ENCODE measurements at regions not wholly inside any gene's neighbourhood (a gene's known extent, or its start where the extent isn't known, plus 50 kb on each side); places are given as distances from the start of the nearest gene placed in this dataset.
"Not testable (repeated sequence)": the region's sequence is repeated elsewhere in the genome, so short reads cannot be mapped to it uniquely, and the experiment has no call there.

DNA sequence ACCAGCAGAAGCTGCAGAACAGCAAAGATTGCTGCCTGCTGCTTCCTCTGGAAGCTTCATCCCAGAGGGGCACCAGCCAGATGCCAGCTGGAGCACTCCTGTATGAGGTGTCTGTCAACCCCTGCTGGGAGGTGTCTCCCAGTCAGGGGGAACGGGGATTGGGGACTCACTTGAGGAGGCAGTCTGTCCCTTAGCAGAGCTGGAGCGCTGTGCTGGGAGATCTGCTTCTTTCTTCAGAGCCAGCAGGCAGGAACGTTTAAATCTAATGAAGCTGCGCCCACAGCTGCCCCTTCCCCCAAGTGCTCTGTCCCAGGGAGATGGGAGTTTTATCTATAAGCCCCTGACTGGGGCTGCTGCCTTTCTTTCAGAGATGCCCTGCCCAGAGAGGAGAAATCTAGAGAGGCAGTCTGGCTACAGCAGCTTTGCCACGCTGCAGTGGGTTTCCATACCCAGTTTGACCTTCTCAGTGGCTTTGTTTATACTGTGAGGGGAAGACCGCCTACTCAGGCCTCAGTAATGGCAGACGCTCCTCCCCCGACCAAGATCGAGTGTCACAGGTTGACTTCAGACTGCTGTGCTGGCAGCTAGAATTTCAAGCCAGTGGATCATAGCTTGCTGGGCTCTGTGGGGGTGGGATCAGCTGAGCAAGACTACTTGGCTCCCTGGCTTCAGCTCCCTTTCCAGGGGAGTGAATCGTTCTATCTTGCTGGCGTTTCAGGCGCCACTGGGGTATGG, 1105.7 kb downstream of the STPG2 start:
- DNase-seq; H3K4me1 Mint-ChIP-seq; H3K9me3 Mint-ChIP-seq; H3K27ac Mint-ChIP-seq; H3K27me3 ChIP-seq (ENCODE audit: control insufficient read depth in 2 of 2, insufficient read depth in 2 of 2, low read length in 2 of 2); H3K4me1 ChIP-seq (ENCODE audit: control insufficient read depth in 2 of 2, insufficient read depth in 2 of 2, low read length in 2 of 2); H3K36me3 Mint-ChIP-seq; ATAC-seq; POLR2A ChIA-PET; H3K36me3 ChIP-seq (ENCODE audit: control insufficient read depth in 2 of 3, insufficient read depth in 3 of 3, low read length in 3 of 3); H3K27ac ChIP-seq (ENCODE audit: low read depth, low read length); H3K27me3 Mint-ChIP-seq; H3K4me3 Mint-ChIP-seq; H3K9me3 ChIP-seq (ENCODE audit: control insufficient read depth in 2 of 3, low read length in 3 of 3); H3K4me3 ChIP-seq (ENCODE audit: low read length); intact Hi-C loops (cut with micrococcal nuclease); CTCF ChIA-PET: not testable (repeated sequence)

DNA sequence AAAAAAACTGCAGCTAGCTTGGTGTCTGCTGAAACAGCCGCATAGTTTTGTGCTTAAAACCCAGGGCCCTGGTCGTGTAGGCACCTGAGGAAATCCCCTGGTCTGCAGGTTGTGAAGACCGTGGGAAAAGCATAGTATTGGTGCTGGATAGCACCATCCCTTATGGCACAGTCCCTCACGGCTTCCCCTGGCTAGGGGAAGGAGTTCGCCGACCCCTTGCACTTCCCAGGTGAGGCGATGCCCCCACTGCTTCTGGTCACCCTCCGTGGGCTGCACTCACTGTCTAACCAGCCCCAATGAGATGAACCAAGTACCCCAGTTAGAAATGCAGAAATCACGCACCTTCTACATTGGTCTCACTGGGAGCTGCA, 1105.1 kb downstream of the STPG2 start:
- no peak for ATAC-seq
- DNase-seq, result no peak
- H3K4me3 ChIP-seq (ENCODE audit: low read length), result no peak overlapping the region
- H3K36me3 Mint-ChIP-seq, result no peaks in the 10 kb centered on the region
- H3K27me3 ChIP-seq (ENCODE audit: control insufficient read depth in 2 of 2, insufficient read depth in 2 of 2, low read length in 2 of 2), result no peaks in the 10 kb centered on the region
- H3K36me3 ChIP-seq (ENCODE audit: control insufficient read depth in 2 of 3, insufficient read depth in 3 of 3, low read length in 3 of 3), result no peaks in the 10 kb centered on the region
- no peak overlapping the region for H3K27ac ChIP-seq (ENCODE audit: low read depth, low read length)
- peaks cover 0 to 2% (median 0%) of the 10 kb centered on the region in 7 donors for H3K4me1 Mint-ChIP-seq
- H3K4me3 Mint-ChIP-seq, result no peak overlapping the region
- H3K27me3 Mint-ChIP-seq, result no peaks in the 10 kb centered on the region
- peaks cover 0 to 7% (median 0%) of the 10 kb centered on the region in 11 donors for H3K9me3 Mint-ChIP-seq
- ChIA-PET POLR2A (no interaction called here), CTCF (no interaction called here)
- intact Hi-C loops (cut with micrococcal nuclease), result no loop called here
- no peaks in the 10 kb centered on the region for H3K9me3 ChIP-seq (ENCODE audit: control insufficient read depth in 2 of 3, low read length in 3 of 3)
- H3K27ac Mint-ChIP-seq, result no peak overlapping the region
- no peaks in the 10 kb centered on the region for H3K4me1 ChIP-seq (ENCODE audit: control insufficient read depth in 2 of 2, insufficient read depth in 2 of 2, low read length in 2 of 2)

DNA sequence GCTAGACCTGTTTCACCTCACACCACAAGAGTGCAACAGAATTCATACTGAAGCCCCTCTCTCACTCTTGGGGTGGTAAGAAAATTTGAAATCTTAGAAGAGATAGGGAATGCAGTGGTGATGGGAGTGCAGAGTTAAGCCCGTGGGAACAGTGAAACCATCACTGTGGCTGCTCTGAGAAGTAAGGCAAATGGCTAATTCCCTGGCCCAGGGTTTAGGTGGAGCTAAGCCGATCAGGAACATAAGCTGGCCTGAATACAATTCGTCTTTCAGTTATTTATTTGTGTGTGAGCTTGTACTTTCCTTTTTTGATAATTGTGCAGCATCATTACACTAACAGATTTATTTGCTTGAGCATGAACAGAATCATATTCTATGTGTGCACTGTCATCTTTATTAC, 1070.6 kb downstream of the STPG2 start:
- no peaks in the 10 kb centered on the region for H3K27me3 Mint-ChIP-seq
- no peaks in the 10 kb centered on the region for H3K4me1 Mint-ChIP-seq
- ChIA-PET CTCF (no interaction called here), POLR2A (interaction anchor here (0.6 kb wide), 1 partner anchor 982 kb away, joined by 3 read pairs; no protein-coding TSS in a partner anchor)
- no peak overlapping the region for H3K4me3 ChIP-seq (ENCODE audit: low read length)
- no peak overlapping the region for H3K27ac ChIP-seq (ENCODE audit: low read depth, low read length)
- DNase-seq, result no peak
- peaks cover 0 to 5% (median 0%) of the 10 kb centered on the region in 11 donors for H3K9me3 Mint-ChIP-seq
- H3K36me3 ChIP-seq (ENCODE audit: control insufficient read depth in 2 of 3, insufficient read depth in 3 of 3, low read length in 3 of 3), result no peaks in the 10 kb centered on the region
- H3K9me3 ChIP-seq (ENCODE audit: control insufficient read depth in 2 of 3, low read length in 3 of 3), result no peaks in the 10 kb centered on the region
- no peaks in the 10 kb centered on the region for H3K36me3 Mint-ChIP-seq
- intact Hi-C loops (cut with micrococcal nuclease), result no loop called here
- no peaks in the 10 kb centered on the region for H3K4me1 ChIP-seq (ENCODE audit: control insufficient read depth in 2 of 2, insufficient read depth in 2 of 2, low read length in 2 of 2)
- no peaks in the 10 kb centered on the region for H3K27me3 ChIP-seq (ENCODE audit: control insufficient read depth in 2 of 2, insufficient read depth in 2 of 2, low read length in 2 of 2)
- no peak for ATAC-seq
- H3K4me3 Mint-ChIP-seq, result no peak overlapping the region
- no peak overlapping the region for H3K27ac Mint-ChIP-seq

DNA sequence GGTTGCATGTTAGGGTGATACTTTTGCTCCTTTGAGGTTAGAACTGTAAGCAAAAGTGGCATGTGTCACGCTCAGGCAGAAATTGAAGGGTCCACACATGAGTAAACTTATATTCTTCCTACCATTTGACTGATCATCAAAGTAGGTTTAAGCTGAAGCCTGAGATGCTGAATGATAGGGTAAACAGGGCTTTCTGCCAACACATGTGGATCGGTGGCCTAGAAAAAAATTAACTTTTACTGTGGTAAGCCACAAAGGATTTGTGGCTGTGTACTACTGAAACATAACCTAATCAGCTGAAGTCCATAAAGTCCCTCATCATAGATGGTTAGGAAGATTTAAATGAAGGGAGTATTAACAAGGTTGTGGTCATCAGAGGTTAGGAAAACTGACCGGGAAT, 1070.1 kb downstream of the STPG2 start:
- POLR2A ChIA-PET, result no interaction called here
- Mint-ChIP-seq H3K36me3 (no peaks in the 10 kb centered on the region), H3K27me3 (no peaks in the 10 kb centered on the region), H3K27ac (no peak overlapping the region), H3K4me1 (no peaks in the 10 kb centered on the region), H3K4me3 (no peak overlapping the region), H3K9me3 (peaks cover 0 to 5% (median 0%) of the 10 kb centered on the region in 11 donors)
- Histone ChIP-seq H3K4me3 (ENCODE audit: low read length) (no peak overlapping the region), H3K27me3 (ENCODE audit: control insufficient read depth in 2 of 2, insufficient read depth in 2 of 2, low read length in 2 of 2) (no peaks in the 10 kb centered on the region), H3K9me3 (ENCODE audit: control insufficient read depth in 2 of 3, low read length in 3 of 3) (no peaks in the 10 kb centered on the region), H3K27ac (ENCODE audit: low read depth, low read length) (no peak overlapping the region), H3K36me3 (ENCODE audit: control insufficient read depth in 2 of 3, insufficient read depth in 3 of 3, low read length in 3 of 3) (no peaks in the 10 kb centered on the region), H3K4me1 (ENCODE audit: control insufficient read depth in 2 of 2, insufficient read depth in 2 of 2, low read length in 2 of 2) (no peaks in the 10 kb centered on the region)
- no peak for DNase-seq
- intact Hi-C loops (cut with micrococcal nuclease), result no loop called here
- CTCF ChIA-PET, result no interaction called here
- ATAC-seq, result no peak

DNA sequence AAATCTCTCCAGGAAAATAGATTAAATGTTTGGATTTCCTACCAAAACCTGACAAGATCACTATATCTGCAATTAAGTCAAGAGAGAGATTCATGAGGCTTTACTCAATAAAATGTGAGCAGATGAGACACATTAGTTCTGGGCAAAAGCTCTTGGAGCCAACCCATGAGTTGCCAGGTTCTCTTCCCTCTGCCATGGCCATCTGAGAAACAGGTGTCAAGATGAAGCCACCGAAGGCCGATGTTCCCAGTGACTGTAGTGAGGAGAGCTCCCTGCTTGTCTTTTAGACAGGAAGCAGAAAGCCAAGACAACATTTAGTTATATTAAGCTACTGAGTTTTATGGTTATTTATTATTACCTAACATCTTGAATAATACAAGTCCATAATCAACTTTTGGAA, 1068.7 kb downstream of the STPG2 start:
- no peaks in the 10 kb centered on the region for H3K36me3 ChIP-seq (ENCODE audit: control insufficient read depth in 2 of 3, insufficient read depth in 3 of 3, low read length in 3 of 3)
- no peak overlapping the region for H3K27ac Mint-ChIP-seq
- H3K27me3 ChIP-seq (ENCODE audit: control insufficient read depth in 2 of 2, insufficient read depth in 2 of 2, low read length in 2 of 2), result no peaks in the 10 kb centered on the region
- DNase-seq, result no peak
- ChIA-PET POLR2A (no interaction called here), CTCF (no interaction called here)
- no peaks in the 10 kb centered on the region for H3K36me3 Mint-ChIP-seq
- H3K4me3 ChIP-seq (ENCODE audit: low read length), result no peak overlapping the region
- no peak overlapping the region for H3K4me3 Mint-ChIP-seq
- no peaks in the 10 kb centered on the region for H3K4me1 Mint-ChIP-seq
- ATAC-seq, result no peak
- no peaks in the 10 kb centered on the region for H3K9me3 ChIP-seq (ENCODE audit: control insufficient read depth in 2 of 3, low read length in 3 of 3)
- intact Hi-C loops (cut with micrococcal nuclease), result no loop called here
- H3K9me3 Mint-ChIP-seq, result peaks cover 0 to 5% (median 0%) of the 10 kb centered on the region in 11 donors
- H3K27ac ChIP-seq (ENCODE audit: low read depth, low read length), result no peak overlapping the region
- no peaks in the 10 kb centered on the region for H3K4me1 ChIP-seq (ENCODE audit: control insufficient read depth in 2 of 2, insufficient read depth in 2 of 2, low read length in 2 of 2)
- no peaks in the 10 kb centered on the region for H3K27me3 Mint-ChIP-seq

DNA sequence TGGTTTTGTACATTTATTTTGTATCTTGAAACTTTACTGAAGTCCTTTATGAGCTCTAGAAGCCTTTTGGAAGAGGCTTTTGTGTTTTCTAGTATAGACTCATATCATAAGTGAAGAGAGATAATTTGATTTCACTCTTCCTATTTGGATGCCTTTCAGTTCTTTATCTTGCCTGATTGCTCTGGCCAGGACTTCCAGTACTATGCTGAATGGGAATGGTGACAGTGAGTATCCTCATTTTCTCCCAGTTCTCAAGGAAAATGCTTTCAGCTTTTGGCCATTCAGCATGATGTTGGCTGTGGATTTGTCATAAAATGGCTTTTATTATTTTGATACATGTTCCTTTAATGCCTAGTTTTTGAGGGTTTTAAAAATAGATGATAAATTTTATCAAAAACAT, 1061.3 kb downstream of the STPG2 start:
- no peak for ATAC-seq
- H3K27ac ChIP-seq (ENCODE audit: low read depth, low read length), result no peak overlapping the region

DNA sequence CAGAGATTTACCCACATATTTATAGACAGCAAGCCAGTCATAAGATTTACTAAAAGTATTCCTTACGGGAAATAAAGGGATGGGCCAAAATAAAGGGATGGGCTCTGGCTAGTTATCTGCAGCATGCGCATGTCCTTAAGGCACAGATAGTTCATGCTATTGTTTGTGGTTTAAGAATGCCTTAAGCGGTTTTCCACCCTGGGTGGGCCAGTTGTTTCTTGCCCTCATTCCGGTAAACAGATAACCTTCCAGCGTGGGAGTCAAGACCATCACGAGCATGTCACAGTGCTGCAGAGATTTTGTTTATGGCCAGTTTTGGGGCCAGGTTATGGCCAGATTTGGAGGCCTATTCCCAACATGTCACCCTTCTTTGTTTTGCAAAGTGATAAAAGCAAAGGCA, 1046.2 kb downstream of the STPG2 start:
- H3K36me3 Mint-ChIP-seq; H3K36me3 ChIP-seq (ENCODE audit: control insufficient read depth in 2 of 3, insufficient read depth in 3 of 3, low read length in 3 of 3); ATAC-seq; H3K27me3 ChIP-seq (ENCODE audit: control insufficient read depth in 2 of 2, insufficient read depth in 2 of 2, low read length in 2 of 2); H3K4me3 ChIP-seq (ENCODE audit: low read length); CTCF ChIA-PET; intact Hi-C loops (cut with micrococcal nuclease); H3K4me3 Mint-ChIP-seq; H3K4me1 ChIP-seq (ENCODE audit: control insufficient read depth in 2 of 2, insufficient read depth in 2 of 2, low read length in 2 of 2); H3K9me3 ChIP-seq (ENCODE audit: control insufficient read depth in 2 of 3, low read length in 3 of 3); POLR2A ChIA-PET; H3K27me3 Mint-ChIP-seq; H3K27ac Mint-ChIP-seq; H3K9me3 Mint-ChIP-seq; H3K4me1 Mint-ChIP-seq; DNase-seq; H3K27ac ChIP-seq (ENCODE audit: low read depth, low read length): not testable (repeated sequence)

More for the DNA sequence above, 1061.3 kb downstream of the STPG2 start:
- H3K4me3 ChIP-seq (ENCODE audit: low read length), result no peak overlapping the region
- Mint-ChIP-seq H3K36me3 (no peaks in the 10 kb centered on the region), H3K4me3 (no peak overlapping the region), H3K27ac (no peak overlapping the region), H3K27me3 (no peaks in the 10 kb centered on the region), H3K9me3 (peaks cover 0 to 8% (median 0%) of the 10 kb centered on the region in 11 donors), H3K4me1 (no peaks in the 10 kb centered on the region)
- POLR2A ChIA-PET, result no interaction called here
- CTCF ChIA-PET, result no interaction called here
- intact Hi-C loops (cut with micrococcal nuclease), result no loop called here
- no peaks in the 10 kb centered on the region for H3K27me3 ChIP-seq (ENCODE audit: control insufficient read depth in 2 of 2, insufficient read depth in 2 of 2, low read length in 2 of 2)
- H3K36me3 ChIP-seq (ENCODE audit: control insufficient read depth in 2 of 3, insufficient read depth in 3 of 3, low read length in 3 of 3), result no peaks in the 10 kb centered on the region
- DNase-seq, result no peak
- H3K9me3 ChIP-seq (ENCODE audit: control insufficient read depth in 2 of 3, low read length in 3 of 3), result no peaks in the 10 kb centered on the region
- no peaks in the 10 kb centered on the region for H3K4me1 ChIP-seq (ENCODE audit: control insufficient read depth in 2 of 2, insufficient read depth in 2 of 2, low read length in 2 of 2)

Data from naive thymus-derived CD4-positive, alpha-beta T cell (primary cell).